ENCODE measurements at regions not wholly inside any gene's neighbourhood (a gene's known extent, or its start where the extent isn't known, plus 50 kb on each side); places are given as distances from the start of the nearest gene placed in this dataset.
"Not testable (repeated sequence)": the region's sequence is repeated elsewhere in the genome, so short reads cannot be mapped to it uniquely, and the experiment has no call there.

- H3K9ac ChIP-seq (ENCODE audit: low read depth, low read length); H3K4me3 ChIP-seq (ENCODE audit: low read length); H3K4me1 ChIP-seq (ENCODE audit: insufficient read depth, low read length); H3K27me3 ChIP-seq (ENCODE audit: insufficient read depth, low read length); H3K36me3 ChIP-seq (ENCODE audit: insufficient read depth, low read depth, low read length); H3K9me3 ChIP-seq (ENCODE audit: insufficient read depth, low read depth, low read length); H3K27ac ChIP-seq (ENCODE audit: low read length): not testable (repeated sequence)
These were observed 195.7 kb upstream of the TENT5A start for GRCh38 chr6:81948196-81948595.

GRCh38 chr6:81944661-81945060 lies 192.2 kb upstream of the TENT5A start:
- Histone ChIP-seq H3K27ac (ENCODE audit: low read length) (no peak overlapping the region), H3K9me3 (ENCODE audit: insufficient read depth, low read depth, low read length) (no peaks in the 10 kb centered on the region), H3K36me3 (ENCODE audit: insufficient read depth, low read depth, low read length) (no peaks in the 10 kb centered on the region), H3K4me3 (ENCODE audit: low read length) (no peak overlapping the region), H3K4me1 (ENCODE audit: insufficient read depth, low read length) (peaks cover 11% of the 10 kb centered on the region), H3K9ac (ENCODE audit: low read depth, low read length) (no peak overlapping the region), H3K27me3 (ENCODE audit: insufficient read depth, low read length) (no peaks in the 10 kb centered on the region)

- H3K9me3 ChIP-seq (ENCODE audit: insufficient read depth, low read depth, low read length); H3K27ac ChIP-seq (ENCODE audit: low read length); H3K27me3 ChIP-seq (ENCODE audit: insufficient read depth, low read length); H3K36me3 ChIP-seq (ENCODE audit: insufficient read depth, low read depth, low read length); H3K9ac ChIP-seq (ENCODE audit: low read depth, low read length); H3K4me3 ChIP-seq (ENCODE audit: low read length): not testable (repeated sequence)
- peaks cover 19% of the 10 kb centered on the region for H3K4me1 ChIP-seq (ENCODE audit: insufficient read depth, low read length)
These were observed 190.4 kb upstream of the TENT5A start for GRCh38 chr6:81942842-81943241.

GRCh38 chr6:81942067-81942370 lies 189.5 kb upstream of the TENT5A start:
- Histone ChIP-seq H3K27me3 (ENCODE audit: insufficient read depth, low read length) (no peaks in the 10 kb centered on the region), H3K9me3 (ENCODE audit: insufficient read depth, low read depth, low read length) (no peaks in the 10 kb centered on the region), H3K27ac (ENCODE audit: low read length) (no peak overlapping the region), H3K4me1 (ENCODE audit: insufficient read depth, low read length) (peaks cover 19% of the 10 kb centered on the region), H3K9ac (ENCODE audit: low read depth, low read length) (no peak overlapping the region), H3K4me3 (ENCODE audit: low read length) (no peak overlapping the region), H3K36me3 (ENCODE audit: insufficient read depth, low read depth, low read length) (no peaks in the 10 kb centered on the region)

GRCh38 chr6:81940451-81940985 lies 188.0 kb upstream of the TENT5A start:
- Histone ChIP-seq H3K9ac (ENCODE audit: low read depth, low read length) (no peak overlapping the region), H3K36me3 (ENCODE audit: insufficient read depth, low read depth, low read length) (no peaks in the 10 kb centered on the region), H3K27me3 (ENCODE audit: insufficient read depth, low read length) (no peaks in the 10 kb centered on the region), H3K4me1 (ENCODE audit: insufficient read depth, low read length) (peaks cover 19% of the 10 kb centered on the region), H3K27ac (ENCODE audit: low read length) (no peak overlapping the region), H3K4me3 (ENCODE audit: low read length) (no peak overlapping the region), H3K9me3 (ENCODE audit: insufficient read depth, low read depth, low read length) (no peaks in the 10 kb centered on the region)

- Histone ChIP-seq H3K27me3 (ENCODE audit: insufficient read depth, low read length) (no peaks in the 10 kb centered on the region), H3K9me3 (ENCODE audit: insufficient read depth, low read depth, low read length) (no peaks in the 10 kb centered on the region), H3K4me3 (ENCODE audit: low read length) (no peak overlapping the region), H3K4me1 (ENCODE audit: insufficient read depth, low read length) (peaks cover 19% of the 10 kb centered on the region), H3K9ac (ENCODE audit: low read depth, low read length) (no peak overlapping the region), H3K27ac (ENCODE audit: low read length) (no peak overlapping the region), H3K36me3 (ENCODE audit: insufficient read depth, low read depth, low read length) (no peaks in the 10 kb centered on the region)
These were observed 187.3 kb upstream of the TENT5A start for GRCh38 chr6:81939766-81940165.

GRCh38 chr6:81938991-81939732 lies 186.7 kb upstream of the TENT5A start:
- Histone ChIP-seq H3K27ac (ENCODE audit: low read length) (no peak overlapping the region), H3K4me3 (ENCODE audit: low read length) (no peak overlapping the region), H3K9me3 (ENCODE audit: insufficient read depth, low read depth, low read length) (no peaks in the 10 kb centered on the region), H3K36me3 (ENCODE audit: insufficient read depth, low read depth, low read length) (no peaks in the 10 kb centered on the region), H3K27me3 (ENCODE audit: insufficient read depth, low read length) (no peaks in the 10 kb centered on the region), H3K4me1 (ENCODE audit: insufficient read depth, low read length) (peaks cover 19% of the 10 kb centered on the region), H3K9ac (ENCODE audit: low read depth, low read length) (no peak overlapping the region)

GRCh38 chr6:81938014-81938856 lies 185.8 kb upstream of the TENT5A start:
- H3K4me3 ChIP-seq (ENCODE audit: low read length) = no peak overlapping the region
- H3K27ac ChIP-seq (ENCODE audit: low read length) = no peak overlapping the region
- no peak overlapping the region for H3K9ac ChIP-seq (ENCODE audit: low read depth, low read length)
- no peaks in the 10 kb centered on the region for H3K9me3 ChIP-seq (ENCODE audit: insufficient read depth, low read depth, low read length)
- no peaks in the 10 kb centered on the region for H3K36me3 ChIP-seq (ENCODE audit: insufficient read depth, low read depth, low read length)
- H3K27me3 ChIP-seq (ENCODE audit: insufficient read depth, low read length) = no peaks in the 10 kb centered on the region
- H3K4me1 ChIP-seq (ENCODE audit: insufficient read depth, low read length) = peaks cover 19% of the 10 kb centered on the region

- Histone ChIP-seq H3K36me3 (ENCODE audit: insufficient read depth, low read depth, low read length) (no peaks in the 10 kb centered on the region), H3K9ac (ENCODE audit: low read depth, low read length) (no peak overlapping the region), H3K9me3 (ENCODE audit: insufficient read depth, low read depth, low read length) (no peaks in the 10 kb centered on the region), H3K4me3 (ENCODE audit: low read length) (no peak overlapping the region), H3K4me1 (ENCODE audit: insufficient read depth, low read length) (peaks cover 19% of the 10 kb centered on the region), H3K27ac (ENCODE audit: low read length) (no peak overlapping the region), H3K27me3 (ENCODE audit: insufficient read depth, low read length) (no peaks in the 10 kb centered on the region)
These were observed 184.9 kb upstream of the TENT5A start for GRCh38 chr6:81937296-81937937.

- Histone ChIP-seq H3K9ac (ENCODE audit: low read depth, low read length) (no peak overlapping the region), H3K36me3 (ENCODE audit: insufficient read depth, low read depth, low read length) (no peaks in the 10 kb centered on the region), H3K27me3 (ENCODE audit: insufficient read depth, low read length) (no peaks in the 10 kb centered on the region), H3K27ac (ENCODE audit: low read length) (no peak overlapping the region), H3K4me3 (ENCODE audit: low read length) (no peak overlapping the region), H3K9me3 (ENCODE audit: insufficient read depth, low read depth, low read length) (no peaks in the 10 kb centered on the region), H3K4me1 (ENCODE audit: insufficient read depth, low read length) (peaks cover 11% of the 10 kb centered on the region; the same call in 1 of the 2 replicates)
These were observed 182.5 kb upstream of the TENT5A start for GRCh38 chr6:81934936-81935335.

- Histone ChIP-seq H3K27ac (ENCODE audit: low read length) (no peak overlapping the region), H3K9ac (ENCODE audit: low read depth, low read length) (no peak overlapping the region), H3K36me3 (ENCODE audit: insufficient read depth, low read depth, low read length) (no peaks in the 10 kb centered on the region), H3K4me3 (ENCODE audit: low read length) (no peak overlapping the region), H3K9me3 (ENCODE audit: insufficient read depth, low read depth, low read length) (no peaks in the 10 kb centered on the region), H3K27me3 (ENCODE audit: insufficient read depth, low read length) (no peaks in the 10 kb centered on the region), H3K4me1 (ENCODE audit: insufficient read depth, low read length) (0 out of 2 replicates have a peak, but pooled peaks cover 2% of the 10 kb centered on the region)
These were observed 181.1 kb upstream of the TENT5A start for GRCh38 chr6:81933608-81934051.
